Stimulated activated CD4-positive, alpha-beta T cell treated with anti-CD3 and anti-CD28 coated beads, Interleukin-1b, Interleukin-23, amount 100 ng/mL, for 48 hours (primary cell): ENCODE measurements at regions not wholly inside any gene's neighbourhood (a gene's known extent, or its start where the extent isn't known, plus 50 kb on each side); places are given as distances from the start of the nearest gene placed in this dataset.

ENCODE experiments used
- DNase-seq: peaks from one replicate; pipeline ENCODE4 v3.0.0-alpha.2; 2020

GRCh38 chrX:46447384-46447783 is 97.8 kb downstream of the ZNF674 start:
- no peak for DNase-seq

- DNase-seq: peak; percentile 88
Measured at GRCh38 chrX:46446727-46447378, 98.4 kb downstream of the ZNF674 start.

- DNase-seq: peak; percentile 3
Measured at GRCh38 chrX:46444011-46444410, 101.2 kb downstream of the ZNF674 start.

GRCh38 chrX:46436744-46437143 is 108.5 kb downstream of the ZNF674 start:
- DNase-seq: no peak

- no peak for DNase-seq
Measured at GRCh38 chrX:46433892-46434291, 111.3 kb downstream of the ZNF674 start.

GRCh38 chrX:46408553-46409407 is 136.4 kb downstream of the ZNF674 start:
- DNase-seq: peak; percentile 61

GRCh38 chrX:46407753-46408130 is 137.5 kb downstream of the ZNF674 start:
- DNase-seq: no peak

- no peak for DNase-seq
Measured at GRCh38 chrX:46407036-46407752, 138.0 kb downstream of the ZNF674 start.

GRCh38 chrX:46404774-46405173 is 140.4 kb downstream of the ZNF674 start:
- no peak for DNase-seq

GRCh38 chrX:46400530-46401443 is 144.4 kb downstream of the ZNF674 start:
- DNase-seq: no peak

GRCh38 chrX:46398874-46399273 is 146.3 kb downstream of the ZNF674 start:
- DNase-seq: no peak

- no peak for DNase-seq
Measured at GRCh38 chrX:46398126-46398525, 147.1 kb downstream of the ZNF674 start.

- no peak for DNase-seq
Measured at GRCh38 chrX:46386511-46386910, 158.7 kb downstream of the ZNF674 start.

GRCh38 chrX:46383006-46383405 is 162.2 kb downstream of the ZNF674 start:
- no peak for DNase-seq

GRCh38 chrX:46382595-46382994 is 162.6 kb downstream of the ZNF674 start:
- DNase-seq: no peak

GRCh38 chrX:46381630-46382029 is 163.6 kb downstream of the ZNF674 start:
- DNase-seq: peak; percentile 21

- DNase-seq: no peak
Measured at GRCh38 chrX:46380148-46380752, 165.0 kb downstream of the ZNF674 start.

GRCh38 chrX:46376246-46376885 is 168.9 kb downstream of the ZNF674 start:
- peak; percentile 16 for DNase-seq

GRCh38 chrX:46375831-46376230 is 169.4 kb downstream of the ZNF674 start:
- DNase-seq: no peak

GRCh38 chrX:46374371-46374770 is 170.8 kb downstream of the ZNF674 start:
- no peak for DNase-seq

GRCh38 chrX:46367491-46367890 is 177.7 kb downstream of the ZNF674 start:
- DNase-seq: no peak
